NCI-H345 treated with DMSO at 0.1 percent for 48 hours (cell line): ENCODE measurements at regions not wholly inside any gene's neighbourhood (a gene's known extent, or its start where the extent isn't known, plus 50 kb on each side); places are given as distances from the start of the nearest gene placed in this dataset.
"Not testable (repeated sequence)": the region's sequence is repeated elsewhere in the genome, so short reads cannot be mapped to it uniquely, and the experiment has no call there.

Source experiments
- DNase-seq: peaks from one replicate; lab custom pipeline; 2025; ENCODE audit not compliant: unreplicated experiment; lab: John Stamatoyannopoulos, UW

DNA sequence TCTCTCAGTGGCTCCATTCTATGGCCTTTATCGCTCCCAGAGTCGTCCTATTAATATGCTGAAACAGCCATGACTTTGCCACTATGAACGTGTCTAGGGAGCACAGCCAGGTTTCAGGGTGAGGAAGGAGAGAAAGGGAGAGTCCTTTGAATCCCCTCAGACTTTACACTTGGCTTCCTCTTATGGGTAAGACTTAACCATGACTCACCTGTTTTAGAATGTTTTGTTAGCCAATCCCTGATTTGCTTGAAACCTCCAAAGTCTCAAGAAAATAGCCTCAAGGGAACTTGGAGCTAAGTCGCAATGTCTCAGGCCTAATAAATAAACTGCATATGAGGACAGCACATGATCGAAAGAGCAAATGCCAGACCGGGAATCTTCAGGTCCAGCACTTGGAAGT is 131.2 kb upstream of the RCN1 start:
- no peak for DNase-seq

DNA sequence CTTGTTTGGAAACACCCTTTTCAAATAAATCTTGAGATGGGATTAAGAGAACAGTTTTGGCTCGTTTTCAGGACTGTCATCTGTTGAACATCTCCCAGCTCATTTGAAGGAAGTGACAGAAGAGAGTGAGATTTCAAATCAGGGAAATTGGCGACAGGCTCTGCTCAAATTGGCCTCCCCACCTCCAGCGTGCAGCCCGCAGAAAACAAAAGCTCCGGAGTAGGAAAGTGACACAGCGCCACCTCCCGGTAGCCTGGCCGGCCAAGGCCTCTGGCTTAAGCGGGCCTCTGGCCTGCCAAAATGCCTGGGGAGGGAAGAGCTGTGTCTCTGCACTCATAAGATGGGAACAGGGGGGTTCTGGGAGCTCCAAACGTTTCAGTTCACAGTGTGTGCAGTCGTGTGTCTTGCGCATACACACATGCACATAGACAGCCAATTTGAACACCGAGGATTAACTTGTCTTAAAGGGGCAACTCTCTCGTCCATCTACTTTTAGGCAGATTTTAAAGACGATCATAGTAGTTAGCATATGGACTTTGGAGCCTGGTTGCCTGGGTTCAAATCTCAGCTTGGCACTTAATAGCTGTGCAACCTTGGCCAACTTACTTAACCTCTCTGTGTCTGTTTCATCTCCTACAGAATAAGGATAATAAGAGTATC is 132.7 kb upstream of the RCN1 start:
- DNase-seq, result no peak

DNA sequence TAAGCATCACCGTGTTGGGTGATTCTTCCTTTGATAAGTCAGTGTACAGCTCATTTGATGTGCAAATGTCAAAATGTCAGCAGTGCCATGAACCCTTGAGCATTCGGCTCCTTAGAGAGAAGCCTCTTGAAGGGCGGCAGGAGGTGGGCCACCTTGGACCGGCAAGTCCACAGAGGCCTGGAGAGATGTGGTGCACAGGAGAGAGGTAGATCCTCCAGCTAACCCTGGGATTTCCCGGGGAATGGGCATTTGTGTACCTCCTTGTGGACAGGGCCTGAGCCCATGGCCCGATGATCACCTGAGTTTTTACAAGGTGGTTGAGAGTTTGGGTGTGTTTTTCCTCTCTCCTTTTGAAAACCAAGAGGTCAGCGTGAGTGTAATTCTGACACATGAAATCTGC is 133.2 kb upstream of the RCN1 start:
- DNase-seq, result no peak

DNA sequence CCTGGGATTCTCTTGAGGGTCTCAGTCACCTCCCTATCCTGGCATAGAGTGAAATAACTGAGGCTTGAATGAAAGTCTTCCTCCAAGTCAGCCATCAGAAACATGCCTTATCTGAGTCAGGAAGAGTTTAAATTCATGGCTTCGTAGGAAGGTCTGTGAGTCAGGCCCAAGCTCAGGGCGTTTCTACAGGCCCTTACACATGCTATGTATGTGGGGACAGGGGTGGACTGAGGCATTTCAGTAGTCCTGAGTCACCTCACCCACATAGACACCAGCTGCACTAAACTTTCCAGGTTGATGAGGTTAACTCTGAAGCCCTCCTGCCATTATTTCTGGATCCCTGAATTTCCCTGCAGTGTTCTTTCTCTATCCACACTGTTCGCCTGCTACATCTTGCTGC is 134.6 kb upstream of the RCN1 start:
- no peak for DNase-seq

DNA sequence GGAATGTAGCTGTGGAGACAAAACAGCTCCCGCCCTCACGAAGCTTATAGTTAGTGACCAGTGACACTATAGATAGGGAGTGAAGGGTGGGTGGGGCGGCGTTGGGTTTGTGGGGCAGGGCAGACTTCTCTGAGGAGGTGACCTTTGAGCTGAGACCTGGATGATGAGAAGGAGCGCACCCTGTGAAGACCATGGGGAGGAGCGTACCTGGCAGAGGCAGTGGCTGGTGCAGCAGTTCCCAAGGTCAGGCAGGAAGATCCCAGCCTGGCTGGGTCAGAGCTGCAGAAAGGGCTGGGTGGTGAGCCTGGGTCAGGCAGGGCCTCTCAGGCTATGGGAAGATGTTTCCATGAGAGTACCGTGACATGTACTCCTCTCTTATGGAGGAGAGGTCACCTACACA is 135.0 kb upstream of the RCN1 start:
- no peak for DNase-seq

DNA sequence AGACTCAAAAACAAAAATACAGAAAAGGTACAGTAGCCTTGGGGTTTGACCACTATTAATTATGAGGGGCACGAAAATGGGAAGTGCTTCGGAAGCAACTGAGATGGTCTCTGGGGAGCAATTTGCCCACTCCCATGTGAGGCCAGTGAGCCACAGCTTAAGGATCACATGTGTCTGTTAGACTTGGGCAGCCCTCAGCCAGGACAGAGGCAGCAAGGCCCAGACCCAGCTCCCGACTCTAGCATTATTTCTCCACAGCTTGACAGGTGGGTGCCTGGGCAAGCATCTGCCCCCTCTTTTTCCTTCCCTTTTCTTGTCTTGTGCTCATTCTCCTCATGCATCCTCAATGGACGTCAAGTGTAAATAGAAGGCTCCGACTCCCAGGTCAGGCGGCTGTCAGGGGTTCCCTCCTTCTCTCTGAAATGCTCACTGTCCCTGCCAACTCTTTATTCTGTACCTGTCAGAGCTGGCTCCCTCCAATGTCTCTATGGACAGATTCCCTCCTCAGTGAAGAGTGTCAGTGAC is 137.0 kb upstream of the RCN1 start:
- DNase-seq, result no peak

DNA sequence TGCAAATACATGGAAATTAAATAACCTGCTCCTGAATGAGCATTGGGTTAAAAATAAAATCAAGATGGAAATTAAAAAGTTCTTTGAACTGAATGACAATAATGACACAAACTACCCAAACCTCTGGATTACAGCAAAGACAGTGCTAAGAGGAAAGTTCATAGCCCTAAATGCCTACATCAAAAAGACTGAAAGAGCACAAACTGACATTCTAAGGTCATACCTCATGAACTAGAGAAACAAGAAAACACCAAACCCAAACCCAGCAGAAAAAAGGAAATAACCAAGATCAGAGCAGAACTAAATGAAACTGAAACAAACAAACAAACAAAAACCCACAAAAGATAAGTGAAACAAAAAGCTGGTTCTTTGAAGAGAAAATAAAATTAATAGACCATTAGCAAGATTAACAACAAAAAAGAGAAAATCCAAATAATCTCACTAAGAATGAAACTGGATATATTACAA is 138.6 kb upstream of the PAX6 start:
- DNase-seq, result not testable (repeated sequence)

DNA sequence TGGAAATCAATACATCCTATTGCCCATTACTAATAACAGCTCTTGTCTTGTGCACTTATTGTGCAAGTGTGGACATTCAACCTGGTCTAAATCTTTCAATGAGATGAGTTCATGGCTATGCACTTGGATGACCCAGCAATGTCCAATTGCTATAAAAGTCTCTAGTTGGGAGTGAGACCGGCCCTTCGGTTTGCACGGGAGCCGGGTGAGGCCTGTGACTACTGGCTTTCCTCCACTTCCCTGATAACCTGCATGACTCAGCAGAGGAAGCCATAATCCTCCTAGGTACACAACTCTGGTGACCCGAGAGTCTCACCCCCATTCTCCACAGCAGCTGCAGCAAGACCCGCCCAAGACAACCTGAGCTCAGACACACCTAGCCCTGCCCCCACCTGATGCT is 135.9 kb upstream of the PAX6 start:
- DNase-seq, result no peak

DNA sequence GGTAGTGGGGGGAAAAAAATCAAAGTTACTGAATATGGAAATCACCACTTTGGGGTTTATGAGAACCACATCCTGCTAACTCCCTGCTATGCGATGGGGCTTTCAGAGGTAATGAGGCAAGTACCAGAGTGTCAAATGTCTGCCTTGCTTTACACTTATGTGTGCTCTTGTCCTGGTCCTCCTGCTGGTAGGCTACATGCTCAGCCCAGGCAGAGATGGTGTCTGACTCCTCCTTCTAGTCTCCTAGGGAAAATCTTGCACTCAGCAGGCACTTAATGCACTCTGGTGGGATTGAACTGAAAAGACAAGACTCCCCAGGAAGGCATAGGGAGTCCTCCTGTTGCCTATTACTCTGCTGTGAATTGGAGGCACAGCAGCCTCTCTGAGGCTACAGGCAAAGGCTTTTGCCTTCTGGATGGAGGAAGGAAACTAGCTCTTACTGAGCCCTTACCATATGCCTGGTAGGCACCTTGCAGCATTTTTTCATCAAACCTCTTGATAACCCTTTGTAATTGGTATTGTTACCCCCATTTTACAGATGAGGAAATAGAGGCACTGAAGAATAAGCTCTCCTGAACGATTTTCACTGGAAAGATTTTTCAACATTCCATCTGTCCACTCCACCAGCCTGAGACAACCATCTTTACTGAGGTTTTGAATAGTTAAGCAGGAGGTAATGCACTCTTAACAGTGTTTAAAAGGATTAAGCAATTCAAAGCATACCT is 132.1 kb upstream of the PAX6 start:
- DNase-seq, result no peak

DNA sequence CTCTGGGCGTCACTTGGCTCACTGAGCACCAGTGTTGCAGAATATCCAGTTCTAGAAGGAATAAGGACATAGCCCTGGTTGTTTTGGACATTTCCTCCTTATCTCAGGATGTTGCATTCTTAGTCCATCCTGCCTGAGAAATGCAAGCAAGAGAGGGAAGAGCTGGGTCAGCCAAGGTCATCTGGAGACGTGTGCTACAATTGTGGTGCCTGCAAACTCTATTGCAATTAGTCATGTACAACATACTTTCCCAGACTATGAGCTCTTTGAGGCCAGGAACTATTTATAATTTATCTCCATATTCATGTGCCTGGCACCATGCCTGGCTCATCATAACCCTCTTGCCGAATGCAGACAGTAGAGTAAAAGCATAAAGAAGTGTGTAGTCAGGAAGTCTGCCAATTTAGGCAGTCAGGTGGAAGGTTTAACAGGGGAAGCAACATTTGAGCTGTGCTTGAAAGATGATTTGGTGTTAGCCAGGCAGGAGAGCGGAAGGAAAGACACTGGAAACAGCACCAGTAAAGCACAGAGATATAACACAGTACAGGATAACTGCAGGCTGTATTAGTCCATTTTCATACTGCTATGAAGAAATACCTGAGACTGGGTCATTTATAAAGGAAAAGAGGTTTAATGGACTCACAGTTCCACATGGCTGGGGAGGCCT is 129.4 kb upstream of the PAX6 start:
- no peak for DNase-seq

DNA sequence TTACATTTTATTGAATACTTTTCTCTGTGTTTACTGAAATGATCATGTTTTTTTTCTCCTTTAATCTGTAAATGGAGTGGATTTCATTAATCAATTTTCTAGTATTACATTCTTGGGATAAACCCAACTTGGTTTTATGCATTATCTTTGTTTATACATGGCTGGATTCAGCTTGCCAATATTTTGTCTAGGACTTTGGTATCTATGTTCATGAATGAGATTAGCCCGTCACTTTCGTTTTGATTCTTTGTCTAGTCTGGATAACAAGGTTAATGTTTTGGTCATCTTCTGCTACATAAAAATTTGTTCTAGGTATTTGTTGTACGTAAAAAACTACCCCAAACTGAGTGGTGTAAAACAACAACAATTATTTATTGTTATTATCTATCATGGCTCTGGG is 127.9 kb upstream of the PAX6 start:
- DNase-seq, result no peak

DNA sequence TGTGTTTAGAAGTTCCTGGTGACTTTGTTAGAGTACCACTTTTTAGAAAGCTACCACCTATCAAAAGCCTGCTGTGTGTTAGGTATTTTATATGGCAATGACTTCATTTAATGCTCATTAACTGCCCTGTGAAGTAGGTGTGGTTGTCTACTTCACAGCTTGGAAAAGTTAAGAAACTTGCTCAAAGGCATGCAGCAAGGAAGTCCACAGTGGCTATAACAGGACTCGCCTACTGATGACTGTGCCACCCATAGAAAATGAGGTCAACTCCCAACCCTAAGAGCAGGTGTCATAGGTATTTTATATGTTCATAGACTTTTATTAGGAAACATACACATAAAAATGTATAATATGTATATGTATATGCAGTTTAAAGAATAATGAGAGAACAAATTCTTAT is 125.2 kb upstream of the PAX6 start:
- DNase-seq, result no peak

DNA sequence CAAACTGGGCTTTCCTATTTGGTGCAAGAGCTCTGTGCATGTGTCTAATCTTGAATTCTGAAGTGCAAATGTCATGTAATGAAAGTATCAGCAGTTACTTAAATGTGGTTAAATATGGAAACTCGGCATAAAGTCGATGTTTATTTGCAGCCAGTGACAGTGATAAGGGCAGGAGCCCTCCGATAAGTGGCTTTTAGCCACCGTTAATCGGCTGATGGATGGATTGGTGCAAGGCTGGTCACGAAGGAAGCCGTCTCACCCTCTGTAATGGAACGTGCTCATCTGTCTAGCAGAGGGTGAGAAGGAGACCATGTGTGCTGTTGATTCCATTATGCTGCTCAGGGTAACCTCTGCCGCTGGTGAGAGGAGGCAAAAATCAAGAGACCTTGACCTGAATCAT is 121.8 kb upstream of the PAX6 start:
- DNase-seq, result no peak

DNA sequence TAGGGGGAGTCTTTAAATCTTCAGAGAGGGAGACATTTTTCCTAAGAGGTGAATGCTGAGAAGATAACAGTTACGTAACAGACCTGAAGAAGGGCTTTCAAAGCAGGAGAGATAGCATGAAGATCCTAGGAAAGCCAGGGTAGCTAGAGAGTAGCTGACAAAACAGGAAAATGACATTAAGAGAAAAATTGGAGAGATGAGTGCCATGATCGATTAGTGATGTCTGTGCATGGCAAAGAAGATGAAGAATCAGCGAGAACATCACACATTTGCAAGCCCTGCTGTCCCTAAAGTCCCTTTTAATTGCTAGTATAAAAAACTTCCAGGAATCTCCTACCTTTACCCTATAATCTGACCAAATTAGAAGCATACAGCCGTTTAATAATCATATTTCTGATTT is 116.9 kb upstream of the PAX6 start:
- DNase-seq, result no peak

DNA sequence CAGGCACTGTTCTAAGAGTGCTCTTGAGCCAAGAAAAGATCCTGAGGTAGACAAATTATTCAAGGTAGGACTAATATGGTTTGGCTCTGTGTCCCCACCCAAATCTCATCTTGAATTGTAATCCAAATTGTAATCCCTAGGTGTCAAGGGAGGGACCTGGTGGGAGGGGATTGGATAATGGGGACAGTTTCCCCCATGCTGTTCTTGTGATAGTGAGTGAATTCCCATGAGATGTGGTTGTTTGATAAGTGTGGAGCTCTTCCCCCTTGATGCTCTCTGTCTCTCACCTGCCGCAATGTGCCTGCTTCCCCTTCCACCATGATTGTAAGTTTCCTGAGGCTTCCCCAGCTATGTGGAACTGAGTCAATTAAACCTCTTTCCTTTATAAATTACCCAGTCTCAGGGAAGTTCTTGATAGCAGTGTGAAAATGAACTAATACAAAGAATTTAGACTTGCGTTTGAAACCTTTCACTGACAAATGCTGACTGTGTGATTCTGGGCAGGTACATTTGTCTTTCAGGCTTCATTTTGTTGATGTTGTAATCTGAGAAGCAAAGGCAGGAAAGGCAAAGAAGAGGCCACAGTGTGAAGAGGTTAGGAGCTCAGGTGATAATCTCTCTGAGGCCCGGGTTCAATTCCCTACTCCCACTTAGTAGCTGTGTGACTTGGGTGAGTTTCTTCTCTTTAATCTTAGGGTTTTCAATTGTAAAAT is 115.8 kb upstream of the PAX6 start:
- DNase-seq, result no peak

DNA sequence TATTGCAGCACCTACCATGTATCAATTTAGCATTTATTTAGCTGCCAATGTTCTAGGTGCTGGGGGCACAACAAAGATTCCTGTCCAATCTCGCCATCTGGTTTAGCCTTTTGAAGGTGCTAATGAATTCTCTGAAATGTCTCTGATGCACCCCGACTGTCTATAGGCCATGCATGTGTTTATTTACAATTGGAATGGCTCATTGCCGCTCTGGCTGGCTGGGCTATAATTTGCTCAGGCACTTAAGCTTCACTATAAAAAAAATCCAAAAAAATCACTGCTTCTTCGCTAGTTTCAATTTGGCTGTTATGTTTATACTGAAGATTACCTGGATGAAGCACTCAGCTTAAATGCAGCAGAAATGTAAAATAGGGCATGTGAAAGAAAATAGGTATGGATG is 115.0 kb upstream of the PAX6 start:
- no peak for DNase-seq

DNA sequence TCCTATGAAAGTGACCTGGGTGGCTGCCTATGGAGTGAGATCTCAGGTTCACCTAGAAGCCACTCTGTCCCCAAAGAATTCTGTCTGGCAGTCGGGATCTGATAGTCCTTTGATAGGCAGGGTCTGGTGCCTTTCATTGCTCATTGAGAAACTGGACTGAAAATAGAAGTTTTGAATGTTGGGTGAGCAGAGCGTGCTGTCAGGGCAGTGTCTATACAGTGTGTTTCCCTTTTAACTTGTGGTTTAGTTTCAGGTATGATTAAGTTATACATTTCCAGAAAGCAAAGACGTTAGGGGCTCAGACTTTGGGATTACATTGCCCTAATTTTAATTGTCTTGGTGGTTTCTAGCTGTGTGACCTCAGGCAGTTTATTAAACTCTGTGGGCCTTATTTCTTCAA is 111.3 kb upstream of the PAX6 start:
- DNase-seq, result no peak

DNA sequence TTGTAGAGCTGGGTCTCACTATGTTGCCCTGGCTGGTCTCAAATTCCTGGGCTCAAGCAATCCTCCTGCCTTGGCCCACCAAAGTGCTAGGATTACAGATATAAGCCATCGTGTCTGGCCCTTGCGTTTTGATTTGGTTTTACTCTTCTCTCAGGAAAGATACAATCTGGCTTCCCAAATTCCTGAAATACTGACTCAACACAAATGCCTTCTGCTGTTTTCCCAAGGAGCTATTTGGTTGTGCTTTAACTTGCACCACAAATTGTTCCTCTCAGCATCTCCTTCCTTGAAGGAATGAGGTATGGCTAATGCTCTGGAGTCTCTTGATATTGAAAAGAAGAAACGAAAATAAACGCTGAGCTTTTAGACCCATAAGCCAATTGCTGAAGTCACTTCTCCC is 110.0 kb upstream of the PAX6 start:
- no peak for DNase-seq

DNA sequence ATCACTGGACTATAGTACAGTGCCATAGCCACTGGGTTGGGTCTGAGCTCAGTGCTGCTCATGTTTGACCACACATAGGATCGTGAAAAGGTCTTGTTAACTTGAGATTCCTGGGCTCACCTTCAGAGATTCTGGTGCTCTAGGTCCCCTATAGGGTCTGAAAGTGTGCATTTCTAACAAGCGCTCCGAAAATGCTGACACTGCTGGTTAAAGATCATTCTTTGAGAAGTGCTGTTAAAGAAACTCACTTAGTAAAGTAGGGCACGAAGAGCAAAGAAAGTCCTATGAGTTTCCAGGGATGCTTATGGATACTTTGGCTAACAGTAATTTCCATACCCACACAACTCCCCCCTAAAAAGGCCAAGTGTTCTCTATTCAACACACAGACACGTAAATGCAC is 108.1 kb upstream of the PAX6 start:
- no peak for DNase-seq

DNA sequence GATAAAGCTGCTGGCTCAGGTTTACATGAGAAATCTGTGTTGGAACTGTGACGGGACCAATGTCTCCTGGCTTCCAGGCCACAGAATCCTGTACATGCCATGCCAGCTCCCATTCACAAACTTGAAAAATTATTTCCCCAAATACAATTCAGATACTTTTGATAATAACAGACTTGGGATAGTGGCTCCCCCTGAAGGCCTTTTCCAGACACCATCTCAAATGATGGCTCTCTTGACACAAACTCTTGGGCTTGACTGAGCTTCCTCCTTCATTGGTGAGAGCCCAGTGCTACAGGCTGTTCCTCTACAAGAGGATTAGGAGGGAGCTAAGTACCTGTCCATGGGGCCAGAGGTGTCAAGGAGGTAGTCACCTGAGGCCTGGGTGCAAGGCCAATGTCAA is 104.7 kb upstream of the PAX6 start:
- no peak for DNase-seq

DNA sequence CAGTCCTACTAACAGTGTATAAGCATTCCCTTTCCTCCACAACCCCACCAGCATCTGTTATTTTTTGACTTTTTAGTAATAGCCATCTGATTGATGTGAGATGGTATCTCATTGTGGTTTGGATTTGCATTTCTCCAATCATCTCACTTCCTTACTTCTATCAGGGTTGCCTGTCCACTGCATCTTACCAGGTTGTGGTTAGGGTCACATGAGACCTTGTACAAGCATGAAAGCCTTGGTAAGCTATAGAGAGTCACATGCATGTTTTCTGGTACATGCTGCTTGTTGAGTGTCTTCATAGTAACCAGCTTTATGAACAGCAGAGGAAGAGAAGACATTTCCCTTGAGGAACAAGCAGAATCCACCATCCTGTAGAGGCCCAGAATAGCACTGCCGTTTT is 102.9 kb upstream of the PAX6 start:
- DNase-seq, result no peak

DNA sequence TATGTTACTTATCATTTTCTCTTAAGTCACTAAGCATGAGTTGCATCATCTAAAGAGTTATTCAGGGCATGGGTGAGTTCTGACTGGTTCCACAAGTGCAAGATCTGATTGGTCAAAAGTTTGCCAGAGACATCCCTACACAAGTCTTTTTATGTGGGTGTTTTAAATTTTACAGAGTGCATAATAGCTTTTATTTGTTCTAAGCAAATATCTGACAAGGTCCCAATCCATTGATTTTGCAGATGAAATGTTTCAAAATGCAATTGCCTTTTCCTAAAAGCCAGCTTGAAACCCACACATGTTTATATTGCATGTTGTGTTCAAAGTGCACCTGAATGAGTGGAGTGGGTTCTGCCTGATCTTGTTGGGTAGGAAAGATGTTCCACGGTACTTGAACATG is 101.7 kb upstream of the PAX6 start:
- no peak for DNase-seq
